LNCaP clone FGC (cell line): ENCODE measurements at regions not wholly inside any gene's neighbourhood (a gene's known extent, or its start where the extent isn't known, plus 50 kb on each side); places are given as distances from the start of the nearest gene placed in this dataset.

Source experiments
- DNase-seq: peaks from one replicate; pipeline ENCODE4 v3.0.0-alpha.2; 2011; ENCODE audit warnings: low read depth
- H3K4me3 ChIP-seq: 2 replicates; pipeline ENCODE4 v1.5.1; 2011; ENCODE audit warnings: mild to moderate bottlenecking, low read depth, low read length, control low read depth
- CTCF ChIP-seq: IDR thresholded peaks from 2 replicates; pipeline ENCODE4 v1.5.1; 2012; ENCODE audit warnings: mild to moderate bottlenecking; ENCODE audit not compliant: control insufficient read depth, insufficient read depth; ENCODE audit errors: extremely low read depth

- no peak for TF ChIP-seq CTCF
- no peak for DNase-seq
Observed at GRCh38 chr5:54367844-54368243, 57.5 kb upstream of the ARL15 start.

GRCh38 chr5:54366707-54367106, 56.3 kb upstream of the ARL15 start:
- no peak for DNase-seq
- no peak for TF ChIP-seq CTCF
- H3K4me3 ChIP-seq = no peak overlapping the region

More at GRCh38 chr5:54367844-54368243, 57.5 kb upstream of the ARL15 start:
- H3K4me3 ChIP-seq = no peak overlapping the region

- no peak overlapping the region for H3K4me3 ChIP-seq
- no peak for TF ChIP-seq CTCF
- no peak for DNase-seq
Observed at GRCh38 chr5:54363669-54364068, 53.3 kb upstream of the ARL15 start.

GRCh38 chr5:54362992-54363625, 52.7 kb upstream of the ARL15 start:
- DNase-seq = no peak
- TF ChIP-seq CTCF = no peak
- H3K4me3 ChIP-seq = no peak overlapping the region

- no peak for DNase-seq
- H3K4me3 ChIP-seq = no peak overlapping the region
Observed at GRCh38 chr5:54362434-54362833, 52.1 kb upstream of the ARL15 start.

GRCh38 chr5:54361691-54362411, 51.5 kb upstream of the ARL15 start:
- TF ChIP-seq CTCF = no peak
- DNase-seq = no peak
- H3K4me3 ChIP-seq = no peak overlapping the region

More at GRCh38 chr5:54362434-54362833, 52.1 kb upstream of the ARL15 start:
- no peak for TF ChIP-seq CTCF
